ENCODE measurements at regions not wholly inside any gene's neighbourhood (a gene's known extent, or its start where the extent isn't known, plus 50 kb on each side); places are given as distances from the start of the nearest gene placed in this dataset.
"Not testable (repeated sequence)": the region's sequence is repeated elsewhere in the genome, so short reads cannot be mapped to it uniquely, and the experiment has no call there.

- no peak for DNase-seq
Observed at GRCh38 chr1:79207786-79208185, 201.3 kb upstream of the ADGRL4 start.

GRCh38 chr1:79207331-79207730 is 200.8 kb upstream of the ADGRL4 start:
- DNase-seq: no peak

- no peak for DNase-seq
Observed at GRCh38 chr1:79204779-79205479, 198.4 kb upstream of the ADGRL4 start.

GRCh38 chr1:79198832-79199231 is 192.3 kb upstream of the ADGRL4 start:
- no peak for DNase-seq

GRCh38 chr1:79197421-79197820 is 190.9 kb upstream of the ADGRL4 start:
- DNase-seq: no peak

- DNase-seq: no peak
Observed at GRCh38 chr1:79196211-79196610, 189.7 kb upstream of the ADGRL4 start.

- DNase-seq: no peak
Observed at GRCh38 chr1:79193211-79194079, 186.9 kb upstream of the ADGRL4 start.

GRCh38 chr1:79190074-79190473 is 183.5 kb upstream of the ADGRL4 start:
- no peak for DNase-seq

- DNase-seq: no peak
Observed at GRCh38 chr1:79188337-79188736, 181.8 kb upstream of the ADGRL4 start.

- no peak for DNase-seq
Observed at GRCh38 chr1:79186260-79186659, 179.7 kb upstream of the ADGRL4 start.

- no peak for DNase-seq
Observed at GRCh38 chr1:79177844-79178243, 171.3 kb upstream of the ADGRL4 start.

- no peak for DNase-seq
Observed at GRCh38 chr1:79161077-79161476, 154.5 kb upstream of the ADGRL4 start.

GRCh38 chr1:79155991-79156390 is 149.5 kb upstream of the ADGRL4 start:
- DNase-seq: no peak

GRCh38 chr1:79151006-79151796 is 144.7 kb upstream of the ADGRL4 start:
- DNase-seq: no peak

GRCh38 chr1:79150576-79150975 is 144.0 kb upstream of the ADGRL4 start:
- no peak for DNase-seq

GRCh38 chr1:79138227-79138626 is 131.7 kb upstream of the ADGRL4 start:
- not testable (repeated sequence) for DNase-seq

- no peak for DNase-seq
Observed at GRCh38 chr1:79133774-79134364, 127.3 kb upstream of the ADGRL4 start.

- no peak for DNase-seq
Observed at GRCh38 chr1:79131626-79132025, 125.1 kb upstream of the ADGRL4 start.

GRCh38 chr1:79129914-79130313 is 123.4 kb upstream of the ADGRL4 start:
- DNase-seq: no peak

GRCh38 chr1:79128722-79129121 is 122.2 kb upstream of the ADGRL4 start:
- no peak for DNase-seq

GRCh38 chr1:79124756-79125155 is 118.2 kb upstream of the ADGRL4 start:
- no peak for DNase-seq

- DNase-seq: no peak
Observed at GRCh38 chr1:79122521-79122920, 116.0 kb upstream of the ADGRL4 start.

GRCh38 chr1:79117376-79117775 is 110.8 kb upstream of the ADGRL4 start:
- no peak for DNase-seq

All from right hindlimb (tissue), 1 donor.